ENCODE measurements at regions not wholly inside any gene's neighbourhood (a gene's known extent, or its start where the extent isn't known, plus 50 kb on each side); places are given as distances from the start of the nearest gene placed in this dataset.

DNA sequence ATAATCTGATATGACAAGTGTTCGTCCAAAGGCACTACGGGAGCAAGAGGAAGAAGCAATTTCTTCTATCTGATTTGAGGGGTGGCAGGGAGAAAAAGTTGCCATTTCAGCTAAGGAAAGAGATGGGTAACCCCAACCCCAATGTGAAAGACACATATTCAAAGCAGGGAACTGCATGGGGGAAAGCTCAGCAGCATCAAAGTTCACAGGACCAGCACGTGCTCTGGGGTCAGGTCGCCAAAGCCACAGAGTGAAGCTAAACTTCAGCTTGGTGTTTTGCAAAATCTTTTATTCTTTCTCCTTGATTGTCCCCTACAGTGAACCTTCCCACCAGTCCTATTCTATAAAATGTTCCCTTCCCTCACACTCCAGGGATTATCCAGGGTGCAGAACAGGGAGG lies 112.8 kb upstream of the PPP2R2D start:
- H3K4me3 ChIP-seq, result no peak overlapping the region
- H3K27ac ChIP-seq, result no peak overlapping the region
- TF ChIP-seq POLR2A (IDR thresholded peaks at IDR 0.05) (no peak), POLR2AphosphoS5 (IDR thresholded peaks at IDR 0.05) (no peak)
- TF ChIP-seq, protein P1, sequence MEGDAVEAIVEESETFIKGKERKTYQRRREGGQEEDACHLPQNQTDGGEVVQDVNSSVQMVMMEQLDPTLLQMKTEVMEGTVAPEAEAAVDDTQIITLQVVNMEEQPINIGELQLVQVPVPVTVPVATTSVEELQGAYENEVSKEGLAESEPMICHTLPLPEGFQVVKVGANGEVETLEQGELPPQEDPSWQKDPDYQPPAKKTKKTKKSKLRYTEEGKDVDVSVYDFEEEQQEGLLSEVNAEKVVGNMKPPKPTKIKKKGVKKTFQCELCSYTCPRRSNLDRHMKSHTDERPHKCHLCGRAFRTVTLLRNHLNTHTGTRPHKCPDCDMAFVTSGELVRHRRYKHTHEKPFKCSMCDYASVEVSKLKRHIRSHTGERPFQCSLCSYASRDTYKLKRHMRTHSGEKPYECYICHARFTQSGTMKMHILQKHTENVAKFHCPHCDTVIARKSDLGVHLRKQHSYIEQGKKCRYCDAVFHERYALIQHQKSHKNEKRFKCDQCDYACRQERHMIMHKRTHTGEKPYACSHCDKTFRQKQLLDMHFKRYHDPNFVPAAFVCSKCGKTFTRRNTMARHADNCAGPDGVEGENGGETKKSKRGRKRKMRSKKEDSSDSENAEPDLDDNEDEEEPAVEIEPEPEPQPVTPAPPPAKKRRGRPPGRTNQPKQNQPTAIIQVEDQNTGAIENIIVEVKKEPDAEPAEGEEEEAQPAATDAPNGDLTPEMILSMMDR (IDR thresholded peaks at IDR 0.05), result no peak
- H3K36me3 ChIP-seq, result no peaks in the 10 kb centered on the region
- intact Hi-C loops (cut with DNase I; ENCODE audit: low total_unique reads), result no loop called here
- peaks cover 0 to 24% of the 10 kb centered on the region in 2 donors for H3K27me3 ChIP-seq
- peaks cover 0 to 6% of the 10 kb centered on the region in 2 donors for H3K9me3 ChIP-seq
- no peaks in the 10 kb centered on the region for H3K4me1 ChIP-seq
- no peak for DNase-seq (ENCODE audit: low spot score in 2 of 2)

DNA sequence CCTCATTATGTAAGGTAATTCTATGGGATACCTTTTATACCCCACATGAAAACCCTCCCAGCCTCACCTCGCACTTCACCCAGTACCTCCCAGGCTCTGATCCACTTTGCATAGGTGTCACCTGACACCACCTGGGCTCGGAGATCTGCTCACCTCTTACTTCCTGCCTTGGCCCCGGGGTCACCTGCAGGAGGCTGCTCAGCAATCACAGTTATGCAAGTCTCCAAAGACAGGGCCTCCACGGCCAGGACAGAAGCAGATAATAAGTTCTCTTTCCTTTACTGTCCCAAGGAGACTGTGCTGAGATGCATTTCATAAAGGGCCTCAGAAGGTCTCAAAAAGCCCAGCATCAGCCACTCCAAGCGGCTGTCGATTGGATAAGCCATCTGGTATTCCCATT lies 112.4 kb upstream of the PPP2R2D start:
- Histone ChIP-seq H3K4me3 (no peak overlapping the region), H3K36me3 (no peaks in the 10 kb centered on the region), H3K4me1 (no peaks in the 10 kb centered on the region), H3K27me3 (peaks cover 0 to 24% of the 10 kb centered on the region in 2 donors), H3K27ac (no peak overlapping the region), H3K9me3 (peaks cover 0 to 2% of the 10 kb centered on the region in 2 donors)
- TF ChIP-seq POLR2AphosphoS5 (IDR thresholded peaks at IDR 0.05), result no peak
- TF ChIP-seq, protein P1 (IDR thresholded peaks at IDR 0.05), result no peak
- TF ChIP-seq POLR2A (IDR thresholded peaks at IDR 0.05), result no peak
- intact Hi-C loops (cut with DNase I; ENCODE audit: low total_unique reads), result no loop called here
- DNase-seq (ENCODE audit: low spot score in 2 of 2), result no peak

DNA sequence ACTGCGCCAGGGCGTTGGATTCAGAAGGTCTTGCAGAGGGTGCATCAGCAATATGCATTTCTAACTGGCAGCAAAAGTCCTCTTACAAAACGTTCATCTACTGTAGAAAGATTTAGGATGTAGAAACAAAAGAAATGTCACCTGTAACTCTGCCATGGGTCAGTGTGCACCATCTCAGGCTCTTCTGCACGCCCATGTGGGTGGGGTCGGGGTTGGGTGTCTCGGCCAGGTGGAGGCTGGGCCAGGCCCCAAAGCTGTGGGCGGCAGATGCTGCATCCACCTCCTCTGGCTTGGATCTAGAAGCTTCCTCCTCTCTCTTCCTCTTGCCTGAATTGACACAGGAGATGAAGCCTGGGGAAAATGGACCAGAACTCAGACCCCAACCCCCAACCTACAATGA lies 111.3 kb upstream of the PPP2R2D start:
- TF ChIP-seq, protein P1 (IDR thresholded peaks at IDR 0.05), result no peak
- TF ChIP-seq POLR2A (IDR thresholded peaks at IDR 0.05), result no peak
- TF ChIP-seq POLR2AphosphoS5 (IDR thresholded peaks at IDR 0.05), result no peak
- DNase-seq (ENCODE audit: low spot score in 2 of 2), result no peak
- Histone ChIP-seq H3K9me3 (no peaks in the 10 kb centered on the region), H3K4me1 (no peaks in the 10 kb centered on the region), H3K4me3 (no peak overlapping the region), H3K27me3 (peaks cover 0 to 24% of the 10 kb centered on the region in 2 donors), H3K27ac (no peak overlapping the region), H3K36me3 (no peaks in the 10 kb centered on the region)
- intact Hi-C loops (cut with DNase I; ENCODE audit: low total_unique reads), result no loop called here

DNA sequence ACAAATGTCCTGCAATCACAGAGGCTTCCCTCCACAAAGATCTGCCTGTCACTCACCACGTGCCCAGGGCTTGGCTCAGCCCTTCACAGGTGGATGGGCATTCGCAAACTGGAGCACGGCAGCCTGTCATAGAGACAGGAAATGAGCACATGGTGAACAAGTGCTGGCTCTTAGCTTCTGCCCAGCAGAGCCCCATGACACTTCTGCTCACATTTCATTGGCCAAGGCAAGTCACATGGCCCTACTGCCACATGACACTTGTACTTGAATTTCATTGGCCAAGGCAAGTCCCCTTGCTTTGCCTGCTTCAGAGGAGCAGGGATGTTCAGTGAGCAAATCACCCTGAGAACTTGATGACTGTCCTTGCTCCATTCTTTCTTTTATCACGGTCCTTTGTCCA lies 110.8 kb upstream of the PPP2R2D start:
- no peaks in the 10 kb centered on the region for H3K36me3 ChIP-seq
- H3K4me3 ChIP-seq, result no peak overlapping the region
- no peaks in the 10 kb centered on the region for H3K9me3 ChIP-seq
- TF ChIP-seq POLR2AphosphoS5 (IDR thresholded peaks at IDR 0.05) (no peak), POLR2A (IDR thresholded peaks at IDR 0.05) (no peak)
- TF ChIP-seq, protein P1 (IDR thresholded peaks at IDR 0.05), result no peak
- no peaks in the 10 kb centered on the region for H3K4me1 ChIP-seq
- peaks cover 0 to 24% of the 10 kb centered on the region in 2 donors for H3K27me3 ChIP-seq
- DNase-seq (ENCODE audit: low spot score in 2 of 2), result no peak
- intact Hi-C loops (cut with DNase I; ENCODE audit: low total_unique reads), result no loop called here
- no peak overlapping the region for H3K27ac ChIP-seq

DNA sequence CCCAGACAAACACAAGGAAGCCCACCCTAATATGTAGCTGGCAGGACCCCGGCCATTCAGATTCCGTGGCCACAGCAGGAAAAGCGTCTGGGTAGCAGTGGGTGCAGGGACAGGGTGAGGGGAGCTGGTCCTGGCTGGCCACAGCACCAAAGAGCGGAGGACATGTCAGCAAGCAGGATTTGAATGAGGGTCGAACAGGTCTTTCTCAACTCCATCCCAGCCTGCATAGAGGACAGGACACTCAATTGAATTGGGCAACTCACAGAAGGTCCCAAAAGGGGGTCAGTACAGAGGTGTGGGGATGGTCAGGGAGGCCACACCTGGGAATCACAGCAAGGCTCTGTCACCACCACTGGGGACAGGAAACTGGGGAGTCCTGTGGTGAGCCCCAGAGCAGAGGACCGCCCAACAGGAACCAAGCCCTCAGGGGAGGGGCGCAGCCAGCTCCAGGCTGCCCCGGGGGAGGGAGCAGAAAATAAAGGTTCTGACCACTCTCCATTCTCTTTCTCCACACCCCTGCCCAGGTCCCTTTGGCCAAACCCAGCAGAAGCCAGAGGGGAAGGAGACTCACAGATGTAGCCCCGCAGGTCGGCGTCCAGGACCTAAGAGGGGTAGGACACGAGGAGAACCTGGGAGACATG lies 108.7 kb upstream of the PPP2R2D start:
- no peak overlapping the region for H3K27ac ChIP-seq
- peaks cover 0 to 24% of the 10 kb centered on the region in 2 donors for H3K27me3 ChIP-seq
- TF ChIP-seq POLR2A (IDR thresholded peaks at IDR 0.05) (no peak), POLR2AphosphoS5 (IDR thresholded peaks at IDR 0.05) (no peak)
- TF ChIP-seq, protein P1 (IDR thresholded peaks at IDR 0.05), result no peak
- intact Hi-C loops (cut with DNase I; ENCODE audit: low total_unique reads), result no loop called here
- no peaks in the 10 kb centered on the region for H3K4me1 ChIP-seq
- no peak for DNase-seq (ENCODE audit: low spot score in 2 of 2)
- H3K9me3 ChIP-seq, result peaks cover 0 to 1% of the 10 kb centered on the region in 2 donors
- no peaks in the 10 kb centered on the region for H3K36me3 ChIP-seq
- no peak overlapping the region for H3K4me3 ChIP-seq
